ENCODE measurements at regions not wholly inside any gene's neighbourhood (a gene's known extent, or its start where the extent isn't known, plus 50 kb on each side); places are given as distances from the start of the nearest gene placed in this dataset.
"Not testable (repeated sequence)": the region's sequence is repeated elsewhere in the genome, so short reads cannot be mapped to it uniquely, and the experiment has no call there.

DNA sequence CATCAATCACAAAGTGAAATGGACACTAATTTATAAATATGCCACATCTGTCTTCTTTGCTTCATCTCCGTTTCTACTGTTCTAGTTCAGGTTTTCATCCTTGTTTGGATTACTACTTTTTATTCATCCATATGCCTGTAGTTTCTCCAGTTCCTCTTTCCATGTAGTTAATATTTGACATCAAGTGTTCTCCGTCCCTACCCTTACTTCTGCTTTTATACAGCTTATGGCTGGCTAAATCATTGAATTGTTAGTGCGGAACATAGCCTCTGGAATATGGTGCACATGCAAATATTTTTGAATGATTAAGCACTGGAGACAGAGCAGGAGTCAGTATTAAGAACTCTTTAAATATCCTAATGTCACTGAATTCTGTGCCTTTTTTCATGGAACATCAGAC lies 230.0 kb upstream of the PPP1R3A start:
- no peaks in the 10 kb centered on the region for H3K36me3 ChIP-seq
- H3K9me3 ChIP-seq (replicated peaks in 1 of 11): no peaks in the 10 kb centered on the region
- no peak overlapping the region for H3K4me3 ChIP-seq
- no peak for TF ChIP-seq Cebpa-rat (IDR thresholded peaks at IDR 0.05)
- peaks cover 0 to 9% (median 0%) of the 10 kb centered on the region in 10 experiments; a peak in 1 of 20 replicates for H3K4me1 ChIP-seq
- H3K27me3 ChIP-seq: no peaks in the 10 kb centered on the region
- no peak overlapping the region for H3K9ac ChIP-seq
- H4K20me1 ChIP-seq: no peaks in the 10 kb centered on the region
- no peak overlapping the region for H3K27ac ChIP-seq
- H3K4me2 ChIP-seq: 0 out of 22 replicates have a peak overlapping the region, but pooled peaks of 1 of the 11 experiments have one; percentile 3

DNA sequence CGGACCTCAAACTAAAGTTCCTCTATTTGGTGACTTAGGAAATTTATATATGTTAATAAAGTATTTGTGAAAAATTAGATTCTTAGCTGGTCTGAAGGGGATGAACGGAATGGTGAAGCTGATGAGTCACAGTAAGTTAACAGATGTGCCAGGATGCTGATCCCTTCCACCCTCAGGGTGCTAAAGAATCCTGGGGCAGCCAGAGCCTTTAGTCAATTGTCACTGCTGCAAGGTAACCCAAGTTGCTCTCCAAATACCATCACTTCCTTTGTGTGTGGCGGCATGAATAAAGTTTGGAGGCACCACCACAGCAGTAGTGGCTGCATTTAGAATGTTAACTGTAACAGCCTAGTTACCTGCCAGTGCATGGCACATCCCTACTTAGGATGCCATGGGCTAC lies 222.6 kb upstream of the PPP1R3A start:
- Histone ChIP-seq H3K4me3 (no peak overlapping the region), H4K20me1 (no peaks in the 10 kb centered on the region), H3K9ac (no peak overlapping the region), H3K9me3 (replicated peaks in 1 of 11) (no peaks in the 10 kb centered on the region), H3K4me2 (no peak overlapping the region), H3K4me1 (no peaks in the 10 kb centered on the region), H3K36me3 (no peaks in the 10 kb centered on the region), H3K27ac (no peak overlapping the region), H3K27me3 (no peaks in the 10 kb centered on the region)
- TF ChIP-seq Cebpa-rat (IDR thresholded peaks at IDR 0.05): no peak

DNA sequence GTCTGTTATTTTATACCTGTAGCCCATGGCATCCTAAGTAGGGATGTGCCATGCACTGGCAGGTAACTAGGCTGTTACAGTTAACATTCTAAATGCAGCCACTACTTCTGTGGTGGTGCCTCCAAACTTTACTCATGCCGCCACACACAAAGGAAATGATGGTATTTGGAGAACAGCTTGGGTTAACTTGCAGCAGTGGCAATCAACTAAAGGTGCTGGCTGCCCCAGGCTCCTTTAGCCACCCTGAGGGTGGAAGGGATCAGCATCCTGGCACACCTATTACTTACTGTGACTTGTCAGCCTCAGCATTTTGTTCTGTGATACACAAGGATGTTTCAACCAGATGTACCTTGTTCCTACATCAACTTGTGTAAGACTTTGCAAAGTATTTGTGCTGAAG lies 221.8 kb upstream of the PPP1R3A start:
- no peaks in the 10 kb centered on the region for H3K9me3 ChIP-seq (replicated peaks in 1 of 11)
- H3K9ac ChIP-seq: no peak overlapping the region
- no peak for TF ChIP-seq Cebpa-rat (IDR thresholded peaks at IDR 0.05)
- H4K20me1 ChIP-seq: no peaks in the 10 kb centered on the region
- no peak overlapping the region for H3K4me3 ChIP-seq
- H3K4me2 ChIP-seq: no peak overlapping the region
- no peak overlapping the region for H3K27ac ChIP-seq
- no peaks in the 10 kb centered on the region for H3K4me1 ChIP-seq
- no peaks in the 10 kb centered on the region for H3K36me3 ChIP-seq
- no peaks in the 10 kb centered on the region for H3K27me3 ChIP-seq

DNA sequence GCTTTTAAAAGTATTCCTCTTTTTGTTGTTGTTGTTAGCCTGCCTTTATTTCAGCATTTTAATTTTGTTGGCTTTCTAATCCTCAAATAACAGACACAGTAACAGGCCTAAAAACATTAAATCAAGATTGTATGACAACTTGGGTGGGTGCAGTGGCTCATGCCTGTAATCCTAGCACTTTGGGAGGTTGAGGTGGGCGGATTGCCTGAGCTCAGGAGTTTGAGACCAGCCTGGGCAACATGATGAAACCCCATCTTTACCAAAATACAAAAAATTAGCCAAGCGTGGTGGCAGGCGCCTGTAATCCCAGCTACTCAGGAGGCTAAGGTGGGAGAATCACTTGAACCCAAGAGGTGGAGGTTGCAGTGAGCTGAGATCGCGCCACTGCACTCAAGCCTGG lies 220.9 kb upstream of the PPP1R3A start:
- not testable (repeated sequence) for H3K4me1 ChIP-seq; H4K20me1 ChIP-seq; H3K27me3 ChIP-seq; H3K27ac ChIP-seq; H3K4me2 ChIP-seq; H3K36me3 ChIP-seq; H3K9me3 ChIP-seq (replicated peaks in 1 of 11); H3K4me3 ChIP-seq; H3K9ac ChIP-seq

DNA sequence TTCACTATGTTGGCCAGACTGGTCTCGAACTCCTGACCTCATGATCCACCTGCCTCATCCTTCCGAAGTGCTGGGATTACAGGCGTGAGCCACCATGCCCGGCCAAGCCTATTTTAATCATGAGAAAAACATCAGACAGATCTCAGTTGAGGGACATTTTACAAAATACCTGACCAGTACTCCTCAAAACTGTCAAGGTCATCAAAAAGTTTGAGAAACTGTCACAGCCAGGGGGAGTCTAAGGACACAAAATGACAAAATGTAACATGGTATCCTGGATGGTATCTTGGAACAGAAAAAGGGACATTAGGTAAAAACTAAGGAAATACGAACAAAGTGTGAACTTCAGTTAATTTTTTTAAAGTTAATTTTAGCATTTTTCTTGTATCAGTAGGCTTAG lies 219.8 kb upstream of the PPP1R3A start:
- no peak overlapping the region for H3K4me3 ChIP-seq
- no peaks in the 10 kb centered on the region for H3K27me3 ChIP-seq
- no peaks in the 10 kb centered on the region for H3K4me1 ChIP-seq
- no peak for TF ChIP-seq Cebpa-rat (IDR thresholded peaks at IDR 0.05)
- no peak overlapping the region for H3K27ac ChIP-seq
- H3K4me2 ChIP-seq: no peak overlapping the region
- H4K20me1 ChIP-seq: no peaks in the 10 kb centered on the region
- H3K9me3 ChIP-seq (replicated peaks in 1 of 11): no peaks in the 10 kb centered on the region
- no peak overlapping the region for H3K9ac ChIP-seq
- no peaks in the 10 kb centered on the region for H3K36me3 ChIP-seq

DNA sequence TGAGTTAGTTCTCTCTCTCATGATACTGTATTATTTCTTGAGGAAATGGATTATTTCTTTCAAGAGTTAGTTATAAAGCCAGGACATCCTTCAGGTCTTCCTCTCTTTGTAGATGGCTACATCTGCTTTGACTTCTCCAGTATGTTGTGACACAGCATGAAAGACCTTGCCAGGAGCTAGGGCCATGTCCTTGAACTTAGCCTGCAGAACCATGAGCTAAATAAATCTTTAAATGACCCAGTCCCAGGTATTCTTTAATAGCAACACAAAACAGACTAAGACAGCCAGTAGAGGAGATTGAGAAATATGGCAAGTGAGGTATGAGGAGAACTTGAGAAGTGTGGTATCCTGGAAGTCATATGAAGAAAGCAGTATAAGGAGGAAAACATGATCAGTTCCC lies 214.9 kb upstream of the PPP1R3A start:
- no peak for TF ChIP-seq Cebpa-rat (IDR thresholded peaks at IDR 0.05)
- H3K36me3 ChIP-seq: no peaks in the 10 kb centered on the region
- no peak overlapping the region for H3K4me3 ChIP-seq
- H3K27me3 ChIP-seq: no peaks in the 10 kb centered on the region
- no peak overlapping the region for H3K9ac ChIP-seq
- H3K4me1 ChIP-seq: no peaks in the 10 kb centered on the region
- no peak overlapping the region for H3K27ac ChIP-seq
- H3K9me3 ChIP-seq (replicated peaks in 1 of 11): no peaks in the 10 kb centered on the region
- H3K4me2 ChIP-seq: no peak overlapping the region
- H4K20me1 ChIP-seq: no peaks in the 10 kb centered on the region

DNA sequence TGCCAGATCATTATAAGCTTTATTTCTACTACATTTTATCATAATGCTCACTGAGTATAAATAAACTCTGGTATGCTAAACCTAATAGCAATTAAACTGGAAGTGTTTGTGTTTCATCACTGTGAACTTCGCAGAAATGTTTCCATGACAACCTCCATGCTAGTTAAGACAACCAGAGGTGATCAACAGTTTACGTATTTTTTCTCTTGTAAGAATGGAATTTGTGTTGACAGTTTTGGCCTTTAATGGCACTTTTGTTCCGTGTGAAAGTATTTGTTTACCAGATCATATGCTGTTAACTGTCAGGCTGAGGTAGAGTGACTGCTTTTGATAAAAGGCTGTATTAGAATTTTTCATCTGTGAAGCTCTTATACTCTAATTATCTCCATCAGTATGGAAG lies 212.1 kb upstream of the PPP1R3A start:
- H3K36me3 ChIP-seq: no peaks in the 10 kb centered on the region
- no peak overlapping the region for H3K27ac ChIP-seq
- no peaks in the 10 kb centered on the region for H3K9me3 ChIP-seq (replicated peaks in 1 of 11)
- H3K4me2 ChIP-seq: no peak overlapping the region
- no peaks in the 10 kb centered on the region for H3K4me1 ChIP-seq
- H4K20me1 ChIP-seq: no peaks in the 10 kb centered on the region
- H3K27me3 ChIP-seq: no peaks in the 10 kb centered on the region
- TF ChIP-seq Cebpa-rat (IDR thresholded peaks at IDR 0.05): no peak
- H3K9ac ChIP-seq: no peak overlapping the region
- H3K4me3 ChIP-seq: no peak overlapping the region

DNA sequence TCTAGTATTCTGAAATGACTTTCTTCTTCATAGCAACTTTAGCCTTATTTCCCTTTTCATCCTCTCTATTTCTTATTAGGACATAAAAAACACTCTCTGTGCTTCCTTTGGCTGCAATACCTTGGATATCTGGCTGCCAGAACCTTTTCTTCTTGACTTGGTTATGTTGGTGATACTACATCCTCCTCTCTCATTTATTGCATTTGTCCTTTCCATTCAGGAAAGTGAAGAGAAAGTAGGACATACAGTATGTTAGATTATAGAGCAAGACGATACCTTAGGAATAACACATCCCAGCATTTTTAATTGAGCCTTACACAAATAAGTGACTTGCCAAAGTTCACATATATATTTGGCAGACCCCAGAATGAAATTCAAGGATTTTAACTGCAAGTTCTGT lies 210.1 kb upstream of the PPP1R3A start:
- Histone ChIP-seq H3K9ac (no peak overlapping the region), H3K27ac (no peak overlapping the region), H3K4me2 (no peak overlapping the region), H3K4me1 (no peaks in the 10 kb centered on the region), H3K9me3 (replicated peaks in 1 of 11) (no peaks in the 10 kb centered on the region), H3K4me3 (no peak overlapping the region), H3K36me3 (no peaks in the 10 kb centered on the region), H4K20me1 (no peaks in the 10 kb centered on the region), H3K27me3 (no peaks in the 10 kb centered on the region)
- TF ChIP-seq Cebpa-rat (IDR thresholded peaks at IDR 0.05): no peak

DNA sequence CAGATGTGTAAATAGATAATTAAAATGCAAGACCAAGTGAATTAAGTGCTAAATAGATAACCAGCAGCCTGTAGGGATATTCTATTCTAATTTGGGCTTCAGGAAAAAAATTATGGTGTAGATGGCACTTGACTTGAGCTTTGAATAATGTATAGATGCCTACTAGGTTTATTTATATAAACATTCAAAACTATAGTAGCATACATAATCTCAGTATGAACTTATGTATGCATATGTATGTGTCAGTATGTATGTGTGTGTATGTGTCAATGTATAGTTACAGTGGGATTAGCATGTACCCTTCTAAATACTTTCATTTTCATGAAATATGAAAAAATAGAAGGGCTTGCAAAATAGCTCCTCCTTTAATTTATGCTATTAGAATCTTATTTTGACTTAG lies 207.3 kb upstream of the PPP1R3A start:
- no peak overlapping the region for H3K27ac ChIP-seq
- no peak overlapping the region for H3K4me2 ChIP-seq
- H3K4me1 ChIP-seq: no peaks in the 10 kb centered on the region
- H3K4me3 ChIP-seq: no peak overlapping the region
- H4K20me1 ChIP-seq: no peaks in the 10 kb centered on the region
- no peak overlapping the region for H3K9ac ChIP-seq
- no peak for TF ChIP-seq Cebpa-rat (IDR thresholded peaks at IDR 0.05)
- no peaks in the 10 kb centered on the region for H3K9me3 ChIP-seq (replicated peaks in 1 of 11)
- no peaks in the 10 kb centered on the region for H3K27me3 ChIP-seq
- no peaks in the 10 kb centered on the region for H3K36me3 ChIP-seq

DNA sequence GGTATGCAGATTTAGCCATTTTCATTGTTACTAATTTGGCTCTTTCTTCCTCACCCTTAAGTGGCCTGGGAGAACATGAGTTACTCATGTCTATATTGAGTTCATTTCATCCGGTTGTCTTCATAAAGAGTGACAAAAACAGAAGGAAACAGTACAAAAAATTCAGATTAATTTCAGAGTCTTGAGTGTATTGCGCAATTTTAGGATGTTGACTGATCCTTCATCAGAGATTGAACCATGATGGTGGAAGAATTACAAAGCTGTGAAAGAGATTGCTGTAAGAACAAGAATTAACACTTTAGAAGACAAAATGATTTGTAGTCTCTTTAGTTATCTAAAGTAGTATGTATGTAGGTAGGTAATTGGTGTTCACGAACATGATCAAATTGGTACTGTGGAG lies 194.0 kb upstream of the PPP1R3A start:
- Histone ChIP-seq H3K4me1 (peaks cover 0 to 5% (median 0%) of the 10 kb centered on the region in 10 experiments; a peak in 1 of 20 replicates), H3K36me3 (no peaks in the 10 kb centered on the region), H3K4me3 (no peak overlapping the region), H3K27me3 (no peaks in the 10 kb centered on the region), H3K27ac (no peak overlapping the region), H3K4me2 (no peak overlapping the region; a peak in 1 of 22 replicates), H4K20me1 (no peaks in the 10 kb centered on the region; a peak in 1 of 22 replicates), H3K9me3 (replicated peaks in 1 of 11) (no peaks in the 10 kb centered on the region), H3K9ac (no peak overlapping the region)
- 0 out of 22 replicates have a peak, but pooled peaks of 2 of the 11 experiments have one; percentile 15 to 28 for TF ChIP-seq Cebpa-rat (IDR thresholded peaks at IDR 0.05)

DNA sequence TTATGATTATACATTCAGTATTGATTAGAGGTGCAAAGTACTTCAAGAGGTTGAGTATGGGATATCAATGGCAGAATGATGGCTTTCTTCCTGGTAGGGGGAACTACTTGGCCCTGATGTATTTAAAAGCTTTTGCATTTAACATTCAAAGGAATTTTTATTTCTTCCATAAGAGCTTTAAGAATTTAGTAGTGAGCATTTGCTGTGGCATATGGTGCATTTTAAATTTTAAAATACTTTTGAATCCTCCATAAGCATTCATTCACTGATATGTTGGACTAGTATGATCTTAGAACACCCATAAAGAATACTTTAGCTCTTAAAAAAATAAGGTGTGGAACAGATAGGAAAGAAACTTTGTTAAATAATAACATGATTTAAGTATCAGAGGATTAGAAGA lies 191.9 kb upstream of the PPP1R3A start:
- Histone ChIP-seq H4K20me1 (no peaks in the 10 kb centered on the region; a peak in 1 of 22 replicates), H3K4me1 (peaks cover 0 to 5% (median 0%) of the 10 kb centered on the region in 10 experiments; a peak in 1 of 20 replicates), H3K4me2 (no peak overlapping the region), H3K9ac (no peak overlapping the region), H3K4me3 (no peak overlapping the region), H3K27ac (no peak overlapping the region), H3K9me3 (replicated peaks in 1 of 11) (no peaks in the 10 kb centered on the region), H3K36me3 (no peaks in the 10 kb centered on the region), H3K27me3 (no peaks in the 10 kb centered on the region)
- no peak for TF ChIP-seq Cebpa-rat (IDR thresholded peaks at IDR 0.05)
